ENCODE measurements at regions not wholly inside any gene's neighbourhood (a gene's known extent, or its start where the extent isn't known, plus 50 kb on each side); places are given as distances from the start of the nearest gene placed in this dataset.

- Histone ChIP-seq H3K9ac (ENCODE audit: low read length) (no peak overlapping the region), H2AFZ (ENCODE audit: low read depth, low read length, poor library complexity, severe bottlenecking) (no peak overlapping the region), H3K9me2 (ENCODE audit: insufficient read depth) (no peaks in the 10 kb centered on the region), H4K20me1 (ENCODE audit: insufficient read depth) (no peaks in the 10 kb centered on the region), H3K27me3 (ENCODE audit: insufficient read depth, low read length) (no peaks in the 10 kb centered on the region), H3K4me3 (replicated peaks in 1 of 2; ENCODE audit: low read depth in 1 of 2, low read length in 2 of 2) (no peak overlapping the region), H3K4me1 (ENCODE audit: control insufficient read depth in 1 of 2, insufficient read depth in 2 of 2, low read length in 2 of 2) (no peaks in the 10 kb centered on the region), H3K4me2 (ENCODE audit: low read length) (no peak overlapping the region), H3K79me2 (ENCODE audit: insufficient read depth, low read length) (no peaks in the 10 kb centered on the region), H3K27ac (ENCODE audit: low read depth, low read length) (no peak overlapping the region), H3K36me3 (ENCODE audit: control insufficient read depth in 1 of 2, insufficient read depth in 2 of 2, low read length in 2 of 2) (no peaks in the 10 kb centered on the region), H3K9me3 (ENCODE audit: control insufficient read depth in 1 of 2, insufficient read depth in 1 of 2, low read depth in 1 of 2, low read length in 2 of 2) (no peaks in the 10 kb centered on the region)
- ChIA-PET POLR2A (no interaction called here), RAD21 (ENCODE audit: low non-redundant PET in 1 of 2, low total read pairs in 2 of 2, uncharacterized antibody in 2 of 2, unreplicated experiment in 2 of 2) (no interaction called here), CTCF (no interaction called here)
- BruUV-seq (replicated peaks): no TSS peak
- no peak for TF ChIP-seq POLR2A (IDR thresholded peaks at IDR 0.05; ENCODE audit: borderline replicate concordance, extremely low read depth, insufficient read depth, insufficient read length)
- TF ChIP-seq CTCF (IDR thresholded peaks at IDR 0.05 in 2 of 3, conservative IDR thresholded peaks at IDR 0.05 in 1 of 3; ENCODE audit: borderline replicate concordance in 1 of 3, insufficient read depth in 1 of 3, low read depth in 2 of 3, low read length in 2 of 3): no peak
- TF ChIP-seq TCF7L2 (IDR thresholded peaks at IDR 0.05; ENCODE audit: borderline replicate concordance, extremely low read depth, insufficient read depth, insufficient read length): no peak
- no peak for TF ChIP-seq ZBTB33 (IDR thresholded peaks at IDR 0.05; ENCODE audit: extremely low read depth, insufficient replicate concordance, low read length)
- TF ChIP-seq ZNF274 (IDR thresholded peaks at IDR 0.05; ENCODE audit: low read depth, low read length): no peak
- TF ChIP-seq ELF1 (IDR thresholded peaks at IDR 0.05; ENCODE audit: borderline replicate concordance, low read depth): no peak
- TF ChIP-seq CEBPB (IDR thresholded peaks at IDR 0.05; ENCODE audit: low read depth): no peak
- TF ChIP-seq EZH2phosphoT487 (IDR thresholded peaks at IDR 0.05; ENCODE audit: borderline replicate concordance): no peak
- TF ChIP-seq EZH2 (IDR thresholded peaks at IDR 0.05): no peak
- no peak for TF ChIP-seq ZFX (IDR thresholded peaks at IDR 0.05)
- no peak for TF ChIP-seq FOSL1 (IDR thresholded peaks at IDR 0.05; ENCODE audit: low read depth)
- no peak for TF ChIP-seq SRF (IDR thresholded peaks at IDR 0.05; ENCODE audit: low read depth)
- TF ChIP-seq ATF3 (IDR thresholded peaks at IDR 0.05): no peak
- TF ChIP-seq SP1 (IDR thresholded peaks at IDR 0.05; ENCODE audit: low read depth): no peak
- TF ChIP-seq REST (IDR thresholded peaks at IDR 0.05; ENCODE audit: low read depth): no peak
- TF ChIP-seq SIN3A (IDR thresholded peaks at IDR 0.05; ENCODE audit: low read depth): no peak
- TF ChIP-seq MAX (IDR thresholded peaks at IDR 0.05): no peak
- no peak for TF ChIP-seq JUND (IDR thresholded peaks at IDR 0.05)
- no peak for DNase-seq (ENCODE audit: low read depth, low spot score)
- ATAC-seq: no peak
- intact Hi-C loops (cut with micrococcal nuclease): no loop called here
Measured at GRCh38 chr3:27826448-27826847, 104.3 kb upstream of the EOMES start.
